Liver (tissue), 8 donors: ENCODE measurements at regions not wholly inside any gene's neighbourhood (a gene's known extent, or its start where the extent isn't known, plus 50 kb on each side); places are given as distances from the start of the nearest gene placed in this dataset.

ENCODE experiments used
- DNase-seq: peaks from one replicate; pipeline ENCODE4 v3.0.0-alpha.2; 2017; ENCODE audit warnings: low spot score
- H3K27ac ChIP-seq, 2 donors: one replicate each; pipeline ENCODE4 v1.7.0; 2013; ENCODE audit warnings: inconsistent platforms in 2 of 2, low read length in 2 of 2, control low read depth in 1 of 2, low read depth in 1 of 2, mild to moderate bottlenecking in 1 of 2
- H3K27me3 ChIP-seq, 4 donors: one replicate each; pipeline versions ENCODE4 v1.6.1 to v1.7.0; 2013; ENCODE audit warnings: low read length in 3 of 4, inconsistent platforms in 1 of 4, mild to moderate bottlenecking in 1 of 4, moderate library complexity in 1 of 4; ENCODE audit not compliant: control insufficient read depth in 4 of 4, insufficient read depth in 4 of 4
- H3K36me3 ChIP-seq, 4 donors: one replicate each; pipeline versions ENCODE4 v1.6.1 to v1.7.0; 2013; ENCODE audit warnings: low read length in 3 of 4, mild to moderate bottlenecking in 3 of 4, low read depth in 1 of 4, moderate library complexity in 1 of 4; ENCODE audit not compliant: control insufficient read depth in 4 of 4, insufficient read depth in 3 of 4
- H3K4me1 ChIP-seq, 4 donors: one replicate each; pipeline versions ENCODE4 v1.6.1 to v1.7.0; 2013; ENCODE audit warnings: low read length in 3 of 4, mild to moderate bottlenecking in 3 of 4, moderate library complexity in 1 of 4; ENCODE audit not compliant: control insufficient read depth in 4 of 4, insufficient read depth in 4 of 4
- H3K4me3 ChIP-seq, 3 donors: one replicate each; pipeline versions ENCODE4 v1.6.1 to v1.7.0; 2013; ENCODE audit warnings: low read length in 3 of 3, control low read depth in 1 of 3, low read depth in 1 of 3, mild to moderate bottlenecking in 1 of 3
- H3K9ac ChIP-seq, 2 donors: one replicate each; pipeline ENCODE4 v1.7.0; 2013; ENCODE audit warnings: low read length in 2 of 2, mild to moderate bottlenecking in 2 of 2, moderate library complexity in 2 of 2, control low read depth in 1 of 2, low read depth in 1 of 2
- H3K9me3 ChIP-seq, 4 donors: one replicate each; pipeline versions ENCODE4 v1.6.1 to v1.7.0; 2013; ENCODE audit warnings: low read length in 3 of 4; ENCODE audit not compliant: control insufficient read depth in 4 of 4
- ATF3 ChIP-seq: IDR thresholded peaks from 2 replicates; pipeline ENCODE4 v1.6.1; 2016; ENCODE audit warnings: antibody characterized with exemption
- CTCF ChIP-seq: fragments of 150-350 bp; IDR thresholded peaks from 2 replicates; pipeline ENCODE4 v1.5.1; 2017; ENCODE audit warnings: improper control_type of control experiment, low read depth, low read length; ENCODE audit not compliant: missing input control
- EGR1 ChIP-seq, 2 donors: IDR thresholded peaks; 2 replicates each; pipeline ENCODE4 v1.6.1; 2016 to 2018; ENCODE audit warnings: antibody characterized with exemption in 2 of 2, low read depth in 2 of 2
- FOXA1 ChIP-seq: IDR thresholded peaks from 2 replicates; pipeline ENCODE4 v1.6.1; 2016; ENCODE audit warnings: antibody characterized with exemption
- GABPA ChIP-seq, 2 donors: IDR thresholded peaks in 1 of 2; conservative IDR thresholded peaks in 1 of 2; 2 replicates each; pipeline ENCODE4 v1.6.1; 2016; ENCODE audit warnings: antibody characterized with exemption in 2 of 2, mild to moderate bottlenecking in 1 of 2, moderate library complexity in 1 of 2
- HNF4A ChIP-seq, 2 donors: conservative IDR thresholded peaks; 2 replicates each; pipeline ENCODE4 v1.6.1; 2016; ENCODE audit warnings: antibody characterized with exemption in 2 of 2, mild to moderate bottlenecking in 2 of 2
- HNF4G ChIP-seq: IDR thresholded peaks from 2 replicates; pipeline ENCODE4 v1.6.1; 2016; ENCODE audit warnings: antibody characterized with exemption
- JUND ChIP-seq, 2 donors: IDR thresholded peaks; 2 replicates each; pipeline ENCODE4 v1.6.1; 2016; ENCODE audit warnings: antibody characterized with exemption in 2 of 2
- MAX ChIP-seq: IDR thresholded peaks from 2 replicates; pipeline ENCODE4 v1.6.1; 2016; ENCODE audit warnings: antibody characterized with exemption
- NR2F2 ChIP-seq: IDR thresholded peaks from 2 replicates; pipeline ENCODE4 v1.6.1; 2016; ENCODE audit warnings: antibody characterized with exemption
- REST ChIP-seq: IDR thresholded peaks from 2 replicates; pipeline ENCODE4 v1.6.1; 2016; ENCODE audit warnings: antibody characterized with exemption, mild to moderate bottlenecking
- RXRA ChIP-seq, 2 donors: IDR thresholded peaks; 2 replicates each; pipeline ENCODE4 v1.6.1; 2017 to 2018; ENCODE audit warnings: antibody characterized with exemption in 2 of 2, mild to moderate bottlenecking in 1 of 2
- SP1 ChIP-seq: IDR thresholded peaks from 2 replicates; pipeline ENCODE4 v1.6.1; 2018; ENCODE audit warnings: antibody characterized with exemption, mild to moderate bottlenecking
- TAF1 ChIP-seq: conservative IDR thresholded peaks from 2 replicates; pipeline ENCODE4 v1.6.1; 2016; ENCODE audit warnings: antibody characterized with exemption, mild to moderate bottlenecking
- YY1 ChIP-seq: IDR thresholded peaks from 2 replicates; pipeline ENCODE4 v1.6.1; 2016; ENCODE audit warnings: antibody characterized with exemption, mild to moderate bottlenecking
- ZBTB33 ChIP-seq: IDR thresholded peaks from 2 replicates; pipeline ENCODE4 v1.6.1; 2016; ENCODE audit warnings: antibody characterized with exemption
- WGBS: extraction: QIAGEN DNeasy Blood & Tissue Kit; methylation state at CpG from one replicate; pipeline ENCODE4 v1.1.7; 2013; 5-methylcytosine and 5-hydroxymethylcytosine counted together
- donor health status: healthy.
- donor health status: healthy.
- donor health status: healthy.
- donor health status: healthy.
- donor health status: healthy.

- no peak overlapping the region for H3K4me3 ChIP-seq
- H3K9ac ChIP-seq: no peak overlapping the region
- TF ChIP-seq ATF3: no peak
- no peak for TF ChIP-seq TAF1
- TF ChIP-seq JUND (IDR thresholded peaks at IDR 0.05): no peak
- TF ChIP-seq MAX: no peak
- no peak for TF ChIP-seq SP1
- TF ChIP-seq CTCF: no peak
- TF ChIP-seq EGR1 (IDR thresholded peaks at IDR 0.05; ENCODE audit: low read depth in 2 of 2): no peak
- no peak for TF ChIP-seq REST
- no peak for TF ChIP-seq GABPA (IDR thresholded peaks at IDR 0.05 in 1 of 2, conservative IDR thresholded peaks at IDR 0.05 in 1 of 2)
- no peak for TF ChIP-seq RXRA (IDR thresholded peaks at IDR 0.05)
- WGBS: 87% methylated on average over 11 of the region's 11 CpGs
- no peaks in the 10 kb centered on the region for H3K36me3 ChIP-seq
- no peaks in the 10 kb centered on the region for H3K27me3 ChIP-seq
- no peak overlapping the region for H3K27ac ChIP-seq
- peaks cover 0 to 1% (median 0%) of the 10 kb centered on the region in 4 donors for H3K9me3 ChIP-seq
- H3K4me1 ChIP-seq: no peaks in the 10 kb centered on the region
- no peak for DNase-seq
These were observed 233.2 kb downstream of the KLF6 start for GRCh38 chr10:3551761-3552160.

- WGBS: 73% methylated on average over 4 of the region's 4 CpGs
- Histone ChIP-seq H3K9me3 (no peaks in the 10 kb centered on the region), H3K9ac (no peak overlapping the region), H3K4me3 (no peak overlapping the region), H3K4me1 (no peaks in the 10 kb centered on the region), H3K36me3 (no peaks in the 10 kb centered on the region), H3K27ac (no peak overlapping the region), H3K27me3 (no peaks in the 10 kb centered on the region)
- no peak for DNase-seq
- TF ChIP-seq HNF4A (conservative IDR thresholded peaks at IDR 0.05) (no peak), TAF1 (no peak), GABPA (IDR thresholded peaks at IDR 0.05 in 1 of 2, conservative IDR thresholded peaks at IDR 0.05 in 1 of 2) (no peak), NR2F2 (no peak), ZBTB33 (no peak), SP1 (no peak), EGR1 (IDR thresholded peaks at IDR 0.05; ENCODE audit: low read depth in 2 of 2) (no peak), YY1 (no peak), REST (no peak), HNF4G (no peak), JUND (IDR thresholded peaks at IDR 0.05) (no peak), FOXA1 (no peak), MAX (no peak), ATF3 (no peak), RXRA (IDR thresholded peaks at IDR 0.05) (no peak)
These were observed 235.9 kb downstream of the KLF6 start for GRCh38 chr10:3549118-3549517.
